Stomach (tissue), 8 donors: ENCODE measurements at regions not wholly inside any gene's neighbourhood (a gene's known extent, or its start where the extent isn't known, plus 50 kb on each side); places are given as distances from the start of the nearest gene placed in this dataset.

Source experiments
- DNase-seq, 2 donors: peaks; one replicate each; pipeline versions ENCODE4 v3.0.0 to v3.0.0-alpha.2; 2013 to 2019
- H3K27ac ChIP-seq, 5 donors: fragments of 200-600 bp in 4 of 5; sonication (generic) in 4 of 5; one replicate each; pipeline ENCODE4 v1.5.1; 2013 to 2019; ENCODE audit warnings: mild to moderate bottlenecking in 1 of 5, moderate library complexity in 1 of 5
- H3K27me3 ChIP-seq, 3 donors: fragments of 200-600 bp; sonication (generic); one replicate each; pipeline ENCODE4 v1.5.1; 2017 to 2019; ENCODE audit warnings: mixed run types in 1 of 3
- H3K36me3 ChIP-seq, 4 donors: fragments of 200-600 bp; sonication (generic); 1 replicate in 3 of 4; 2 replicates in 1 of 4; pipeline ENCODE4 v1.5.1; 2016 to 2019
- H3K4me1 ChIP-seq, 4 donors: fragments of 200-600 bp; sonication (generic); one replicate each; pipeline ENCODE4 v1.5.1; 2016 to 2019
- H3K4me3 ChIP-seq, 4 donors: fragments of 200-600 bp; sonication (generic) in 3 of 4; one replicate each; pipeline ENCODE4 v1.5.1; 2016 to 2019; ENCODE audit warnings: mild to moderate bottlenecking in 1 of 4
- H3K9me3 ChIP-seq, 4 donors: fragments of 200-600 bp; sonication (generic); one replicate each; pipeline ENCODE4 v1.5.1; 2016 to 2019
- CTCF ChIP-seq, 7 experiments: fragments of 450-650 bp in 4 of 7; fragments of 200-600 bp in 3 of 7; sonication (generic) in 3 of 7; IDR thresholded peaks; one replicate each; pipeline ENCODE4 v1.5.1; 2016 to 2019; ENCODE audit warnings: antibody characterized with exemption in 7 of 7, control low read depth in 2 of 7, mild to moderate bottlenecking in 1 of 7
- EP300 ChIP-seq: sonication (generic); formaldehyde crosslinking; IDR thresholded peaks from one replicate; pipeline ENCODE4 v1.6.1; 2017; ENCODE audit warnings: antibody characterized with exemption
- POLR2A ChIP-seq, 4 donors: fragments of 450-650 bp; IDR thresholded peaks; one replicate each; pipeline ENCODE4 v1.6.1; 2016; ENCODE audit warnings: antibody characterized with exemption in 4 of 4, control low read depth in 2 of 4, mild to moderate bottlenecking in 1 of 4, moderate library complexity in 1 of 4
- POLR2AphosphoS5 ChIP-seq, 3 donors: sonication (generic); formaldehyde crosslinking; IDR thresholded peaks; one replicate each; pipeline ENCODE4 v1.6.1; 2016; ENCODE audit warnings: antibody characterized with exemption in 3 of 3
- WGBS, 5 donors: extraction: QIAGEN DNeasy Blood & Tissue Kit in 3 of 5; methylation state at CpG; one replicate each; pipeline versions ENCODE4 v1.1.5 to v1.1.7; 2013 to 2018; 5-methylcytosine and 5-hydroxymethylcytosine counted together
- intact Hi-C: fragments of 100-400 bp; cut with DNase I; formaldehyde crosslinking; loops from one replicate; pipeline ENCODE4 v1.15.1; 2023; ENCODE audit warnings: low total_unique reads
- donor health status: healthy with polysubstance abuse.
- donor health status: Bipolar disorder and iron deficiency.
- donor health status: healthy.

GRCh38 chr13:33376212-33376611 is 90.7 kb upstream of the STARD13 start:
- Histone ChIP-seq H3K36me3 (no peaks in the 10 kb centered on the region), H3K9me3 (no peaks in the 10 kb centered on the region), H3K4me3 (no peak overlapping the region), H3K27me3 (no peaks in the 10 kb centered on the region), H3K4me1 (peaks cover 0 to 11% (median 2%) of the 10 kb centered on the region in 4 donors), H3K27ac (no peak overlapping the region)
- DNase-seq: no peak
- 90 to 100% (median 97%) methylated on average over 1 of the region's 1 CpG for WGBS, 5 donors
- TF ChIP-seq POLR2A (IDR thresholded peaks at IDR 0.05) (no peak), CTCF (IDR thresholded peaks at IDR 0.05) (no peak), EP300 (no peak), POLR2AphosphoS5 (IDR thresholded peaks at IDR 0.05) (no peak)
- intact Hi-C loops: no loop called here

GRCh38 chr13:33377411-33377810 is 91.9 kb upstream of the STARD13 start:
- intact Hi-C loops: no loop called here
- Histone ChIP-seq H3K36me3 (no peaks in the 10 kb centered on the region), H3K4me1 (peaks cover 0 to 11% (median 2%) of the 10 kb centered on the region in 4 donors), H3K27me3 (no peaks in the 10 kb centered on the region), H3K4me3 (no peak overlapping the region), H3K27ac (no peak overlapping the region), H3K9me3 (no peaks in the 10 kb centered on the region)
- TF ChIP-seq POLR2AphosphoS5 (IDR thresholded peaks at IDR 0.05) (no peak), CTCF (IDR thresholded peaks at IDR 0.05) (no peak), EP300 (no peak)
- DNase-seq: no peak
- WGBS, 5 donors: 90 to 94% (median 91%) methylated on average over 4 of the region's 4 CpGs

- intact Hi-C loops: no loop called here
- no peak for DNase-seq
- Histone ChIP-seq H3K36me3 (no peaks in the 10 kb centered on the region), H3K27ac (no peak overlapping the region), H3K4me1 (peaks cover 0 to 11% (median 1%) of the 10 kb centered on the region in 4 donors), H3K9me3 (no peaks in the 10 kb centered on the region), H3K27me3 (no peaks in the 10 kb centered on the region), H3K4me3 (no peak overlapping the region)
- no peak for TF ChIP-seq POLR2A (IDR thresholded peaks at IDR 0.05)
- TF ChIP-seq POLR2AphosphoS5 (IDR thresholded peaks at IDR 0.05): no peak
- no peak for TF ChIP-seq CTCF (IDR thresholded peaks at IDR 0.05)
- TF ChIP-seq EP300: no peak
Measured at GRCh38 chr13:33377825-33378224, 92.3 kb upstream of the STARD13 start.

- DNase-seq: no peak
- H3K4me1 ChIP-seq: peaks cover 0 to 16% (median 7%) of the 10 kb centered on the region in 4 donors
- no peaks in the 10 kb centered on the region for H3K9me3 ChIP-seq
- H3K27me3 ChIP-seq: no peaks in the 10 kb centered on the region
- no peaks in the 10 kb centered on the region for H3K36me3 ChIP-seq
- no peak overlapping the region for H3K27ac ChIP-seq
- TF ChIP-seq POLR2AphosphoS5 (IDR thresholded peaks at IDR 0.05) (no peak), POLR2A (IDR thresholded peaks at IDR 0.05) (no peak), EP300 (no peak), CTCF (IDR thresholded peaks at IDR 0.05) (no peak)
- intact Hi-C loops: no loop called here
- H3K4me3 ChIP-seq: no peak overlapping the region
Measured at GRCh38 chr13:33379608-33380007, 94.1 kb upstream of the STARD13 start.
